Hepatic stellate cell (primary cell): ENCODE measurements at regions not wholly inside any gene's neighbourhood (a gene's known extent, or its start where the extent isn't known, plus 50 kb on each side); places are given as distances from the start of the nearest gene placed in this dataset.
"Not testable (repeated sequence)": the region's sequence is repeated elsewhere in the genome, so short reads cannot be mapped to it uniquely, and the experiment has no call there.

Source experiments
- DNase-seq: peaks from one replicate; pipeline ENCODE4 v3.0.0; 2011; ENCODE audit warnings: low spot score

DNA sequence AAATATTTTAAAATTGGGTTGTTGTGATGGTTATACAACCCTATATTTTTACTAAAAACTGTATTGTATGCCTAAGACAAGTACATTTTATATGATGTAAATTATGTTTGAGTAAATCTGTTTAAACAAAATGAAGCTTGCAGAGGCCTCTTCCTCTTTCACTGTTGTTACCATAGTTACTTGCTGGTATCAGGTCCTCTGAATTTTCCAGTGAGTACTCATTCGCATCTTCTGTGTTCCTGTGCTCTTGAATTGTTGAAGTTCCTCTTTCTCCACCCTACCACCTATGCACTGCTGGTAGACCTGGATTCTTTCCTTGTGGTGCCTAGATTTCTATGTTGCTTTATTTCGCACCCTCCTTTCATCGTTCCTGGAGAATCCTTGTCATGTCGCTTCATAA, 938.5 kb upstream of the ACO1 start:
- DNase-seq, result no peak

DNA sequence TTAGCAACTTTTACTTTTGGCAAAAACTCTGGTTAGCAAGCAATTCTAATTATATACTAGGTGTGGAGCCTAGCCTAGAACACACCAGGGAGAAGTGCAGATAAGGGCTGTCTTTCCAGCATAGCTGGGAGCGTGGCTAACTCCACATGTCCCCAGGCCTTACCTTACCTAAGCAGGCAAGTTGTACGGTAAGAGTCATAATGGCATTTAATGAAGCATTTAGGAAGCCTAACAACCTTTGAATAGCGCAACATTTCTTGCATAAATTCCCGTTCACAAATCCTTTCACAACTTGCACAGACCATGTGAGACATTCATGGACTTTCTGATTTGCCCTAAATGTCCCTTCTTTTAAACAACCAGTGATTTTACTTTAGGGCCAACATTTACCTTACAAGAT, 917.4 kb upstream of the ACO1 start:
- no peak for DNase-seq

DNA sequence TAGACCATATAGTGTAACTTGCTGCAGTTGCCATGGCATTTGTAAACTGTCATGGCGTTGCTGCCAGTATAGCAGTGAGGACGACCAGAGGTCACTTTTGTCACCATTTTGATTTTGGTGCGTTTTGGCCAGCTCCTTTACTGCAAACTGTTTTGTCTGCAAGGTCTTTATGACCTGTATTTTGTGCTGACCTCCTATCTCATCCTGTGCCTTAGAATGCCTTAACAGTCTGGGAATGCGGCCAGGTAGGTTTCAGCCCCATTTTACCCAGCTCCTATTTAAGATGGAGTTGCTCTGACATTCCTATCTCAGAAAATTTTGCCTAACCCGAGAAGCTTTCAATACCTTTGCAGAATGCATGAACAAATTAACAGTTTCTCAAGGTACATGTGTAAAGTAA, 914.4 kb upstream of the ACO1 start:
- DNase-seq, result no peak

DNA sequence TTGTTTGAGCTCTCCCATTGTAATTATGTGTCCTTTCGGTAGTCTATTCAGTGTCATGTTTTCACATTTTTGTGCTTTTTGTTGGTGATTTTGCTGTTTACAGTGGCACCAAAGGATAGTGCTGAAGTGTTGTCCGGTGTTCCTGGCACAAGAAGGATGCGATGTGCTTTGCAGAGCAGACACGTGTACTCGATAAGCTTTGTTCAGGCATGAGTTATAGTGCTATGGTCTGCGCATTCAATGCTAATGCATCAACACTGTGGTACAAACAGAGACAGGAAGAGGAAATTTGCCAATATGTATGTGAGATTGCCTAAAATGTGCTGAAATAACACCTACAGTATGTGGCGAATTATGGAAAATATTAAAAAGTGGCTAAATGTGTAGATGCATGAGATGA, 913.4 kb upstream of the ACO1 start:
- no peak for DNase-seq

DNA sequence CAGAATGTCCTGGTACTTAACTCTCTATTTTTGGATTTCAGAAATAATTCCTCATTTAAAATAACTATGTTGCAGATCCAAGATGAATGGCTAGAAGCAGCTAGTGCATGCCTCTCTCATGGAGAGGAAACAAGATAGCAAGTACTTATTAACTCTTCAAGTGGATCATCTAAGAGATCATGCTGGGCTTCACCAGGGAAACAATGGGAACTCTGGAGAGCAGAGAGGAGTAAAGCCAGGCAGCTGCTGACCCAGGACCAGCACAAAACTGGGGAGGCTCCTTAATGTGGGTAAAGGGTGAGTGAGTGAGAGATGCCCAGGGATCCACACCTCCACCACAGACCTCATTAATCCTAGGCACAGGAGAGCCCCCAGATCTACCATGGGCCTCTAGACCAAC, 897.8 kb upstream of the ACO1 start:
- DNase-seq, result no peak

DNA sequence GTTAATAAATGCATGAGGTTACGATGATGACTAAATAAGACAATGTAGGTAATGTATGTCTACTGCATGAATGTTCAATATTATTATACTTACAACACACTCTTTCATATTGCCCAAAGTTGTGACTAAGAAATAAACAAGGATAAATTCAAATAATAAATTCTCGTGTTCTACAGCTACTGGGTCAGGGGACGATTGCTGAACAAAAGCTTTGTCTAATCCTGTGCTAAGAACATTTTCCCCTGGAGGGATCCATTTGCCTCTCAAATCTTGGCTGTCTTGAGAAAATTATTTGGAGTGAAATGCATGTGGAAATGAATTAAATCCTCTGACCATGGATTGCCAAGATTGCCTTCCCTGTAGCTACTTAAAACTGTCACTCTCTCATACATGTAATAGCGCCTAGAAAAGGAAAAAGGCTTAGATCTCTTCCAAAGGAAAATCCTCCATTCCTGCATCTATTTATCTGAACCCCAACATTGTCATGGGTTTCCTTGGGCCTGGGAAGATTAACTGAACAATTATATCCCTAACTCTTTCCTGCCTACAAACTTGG, 893.8 kb upstream of the ACO1 start:
- no peak for DNase-seq

DNA sequence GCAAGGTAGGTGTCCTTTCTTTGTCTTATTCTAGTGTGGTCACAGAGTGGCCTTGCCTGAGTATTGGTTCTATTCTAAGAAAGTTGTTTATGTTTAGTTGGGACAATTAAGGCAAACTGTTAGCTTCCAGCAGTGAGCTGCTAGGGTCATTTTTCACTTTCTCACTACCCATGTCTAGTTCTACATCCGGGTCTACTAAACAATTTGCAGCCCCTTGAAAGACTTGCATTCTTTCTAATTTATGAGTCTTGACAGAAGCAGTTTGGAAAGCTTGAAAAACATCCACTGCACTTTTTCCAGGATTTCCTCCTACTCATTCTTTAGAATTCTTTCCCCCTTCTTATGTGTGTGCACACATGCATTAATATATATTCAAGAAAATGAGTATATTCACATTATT, 892.2 kb upstream of the ACO1 start:
- DNase-seq, result no peak

DNA sequence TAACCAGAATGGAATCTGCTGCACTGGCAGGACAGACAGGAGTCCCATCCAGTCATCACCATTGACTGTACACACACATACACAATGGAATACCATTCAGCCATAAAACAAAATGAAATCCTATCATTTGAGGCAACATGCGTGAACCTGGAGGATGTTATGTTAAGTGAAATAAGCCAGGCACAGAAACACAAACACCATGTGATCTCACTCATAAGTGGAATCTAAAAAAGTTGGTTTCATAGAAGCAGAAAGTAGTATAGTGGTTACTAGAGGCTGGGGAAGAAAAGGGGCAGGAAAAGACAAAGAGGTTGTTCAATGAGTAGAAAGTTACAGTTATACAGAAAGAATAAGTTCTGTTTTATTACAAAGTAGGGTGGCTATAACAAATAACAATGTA, 884.0 kb upstream of the ACO1 start:
- no peak for DNase-seq

DNA sequence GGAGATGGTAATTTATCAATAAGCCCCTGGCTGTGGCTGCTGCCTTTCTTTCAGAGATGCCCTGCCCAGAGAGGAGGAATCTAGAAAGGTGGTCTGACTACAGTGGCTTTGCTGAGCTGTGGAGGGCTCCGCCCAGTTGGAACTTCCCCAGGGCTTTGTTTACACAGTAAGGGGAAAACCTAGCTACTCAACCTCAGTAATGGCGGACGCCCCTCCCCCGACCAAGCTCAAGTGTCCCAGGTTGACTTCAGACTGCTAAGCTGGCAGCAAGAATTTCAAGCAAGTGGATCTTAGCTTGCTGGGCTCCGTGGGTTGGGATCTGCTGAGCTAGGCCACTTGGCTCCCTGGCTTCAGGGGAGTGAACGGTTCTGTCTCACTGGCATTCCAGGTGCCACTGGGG, 865.4 kb upstream of the ACO1 start:
- no peak for DNase-seq

DNA sequence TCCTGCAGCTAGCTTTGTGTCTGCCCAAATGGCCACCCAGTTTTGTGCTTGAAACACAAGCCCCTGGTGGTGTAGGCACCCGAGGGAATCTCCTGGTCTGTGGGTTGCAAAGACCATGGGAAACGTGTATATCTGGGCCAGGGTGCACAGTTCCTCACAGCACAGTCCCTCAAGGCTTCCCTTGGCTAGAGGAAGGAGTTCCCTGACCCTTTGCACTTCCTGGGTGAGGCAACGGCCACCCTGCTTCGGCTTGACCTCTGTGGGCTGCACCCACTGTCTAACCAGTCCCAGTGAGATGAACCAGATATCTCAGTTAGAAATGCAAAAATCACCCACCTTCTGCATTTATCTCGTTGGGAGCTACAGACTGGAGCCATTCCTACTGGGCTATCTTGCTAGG, 865.0 kb upstream of the ACO1 start:
- DNase-seq, result no peak

DNA sequence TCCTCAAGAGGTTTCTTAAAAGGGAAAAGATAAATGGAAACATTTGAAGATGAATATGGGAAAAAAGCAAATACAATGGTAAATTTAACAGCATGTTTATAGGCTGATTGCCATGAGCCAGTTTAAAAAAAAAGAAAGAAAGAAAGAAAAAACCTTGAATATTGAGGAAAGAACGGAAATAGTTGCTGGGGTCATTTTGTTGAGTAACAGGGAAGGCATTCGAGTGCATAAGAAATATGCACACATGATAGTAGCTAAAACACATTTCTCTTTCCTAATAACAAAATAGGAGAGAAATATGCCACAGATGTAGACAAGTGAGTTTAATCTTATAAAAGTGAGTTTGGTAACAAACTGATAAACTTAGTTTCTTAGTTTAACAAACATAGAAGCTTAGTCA, 864.6 kb upstream of the ACO1 start:
- no peak for DNase-seq

DNA sequence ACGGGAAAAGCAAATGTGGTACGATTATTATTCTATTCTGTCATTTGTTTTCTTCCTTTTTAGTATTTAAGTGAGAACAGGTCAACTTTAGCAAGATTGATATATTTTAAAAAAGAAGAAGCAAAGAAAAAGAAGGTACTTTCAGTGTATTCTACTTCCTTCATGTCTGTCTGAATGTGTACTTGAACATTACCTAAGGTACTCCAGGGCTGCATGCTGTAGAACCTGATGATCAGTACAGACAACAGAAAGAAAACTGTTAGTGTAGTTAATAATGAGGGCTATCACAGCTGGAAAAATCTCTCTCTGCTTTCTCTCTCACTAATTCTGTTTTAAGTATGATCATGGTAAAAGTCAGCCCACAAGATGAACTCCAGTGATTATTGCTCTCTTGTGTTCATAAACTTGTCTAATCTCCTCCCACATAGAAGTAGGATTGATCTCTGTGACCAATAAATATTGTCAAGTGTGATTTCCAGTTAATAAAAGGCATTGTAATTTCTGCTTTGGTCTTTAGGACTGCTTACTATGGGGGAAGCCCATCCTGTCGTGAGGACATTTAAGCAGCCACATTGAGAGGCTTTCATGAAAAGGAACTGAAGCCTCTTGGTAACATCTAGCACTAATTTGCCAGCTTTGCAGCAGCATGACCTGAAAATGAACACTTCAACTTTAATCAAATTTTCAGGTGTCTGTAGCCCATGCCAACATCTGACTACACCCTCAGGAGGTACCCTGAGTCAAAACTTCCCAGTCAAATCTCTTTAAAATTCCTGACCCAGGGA, 864.0 kb upstream of the ACO1 start:
- DNase-seq, result no peak

DNA sequence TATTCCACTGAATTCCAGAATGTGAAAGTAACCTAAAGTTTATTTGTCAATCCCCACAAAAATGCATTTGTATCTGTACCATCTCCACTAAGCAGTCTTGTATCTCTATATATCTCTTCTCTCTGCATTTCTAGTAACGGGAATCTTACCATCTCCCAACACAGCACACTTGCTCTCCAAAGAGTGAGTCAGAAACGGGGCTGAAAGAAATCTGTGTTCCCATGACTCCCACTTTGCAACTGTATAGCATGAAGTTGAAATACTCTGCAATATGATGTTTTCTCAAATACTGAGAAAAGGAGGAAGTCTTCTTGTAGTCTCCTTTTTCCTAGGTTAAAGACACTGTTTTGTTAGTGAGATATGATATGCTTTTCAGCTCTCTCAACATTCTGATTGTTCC, 848.8 kb upstream of the ACO1 start:
- no peak for DNase-seq

DNA sequence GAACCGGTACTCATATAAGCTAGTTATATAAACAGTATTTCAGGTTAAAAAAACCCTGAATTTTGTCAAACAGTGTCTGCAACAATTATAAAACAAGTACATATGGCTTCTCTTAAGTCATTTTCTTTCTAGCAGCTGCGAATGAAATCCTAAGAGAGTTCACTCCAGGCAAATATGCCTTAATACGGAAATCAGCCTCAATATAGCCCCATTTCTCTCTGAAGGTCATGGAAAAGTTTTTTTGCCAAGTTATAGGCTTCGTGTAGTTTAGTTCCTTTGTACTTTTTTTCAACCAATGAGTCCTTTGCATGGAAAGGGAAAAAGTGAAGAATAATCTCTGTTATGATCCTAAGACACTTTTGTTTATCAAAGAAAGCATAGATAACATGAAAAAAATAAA, 848.0 kb upstream of the ACO1 start:
- no peak for DNase-seq

DNA sequence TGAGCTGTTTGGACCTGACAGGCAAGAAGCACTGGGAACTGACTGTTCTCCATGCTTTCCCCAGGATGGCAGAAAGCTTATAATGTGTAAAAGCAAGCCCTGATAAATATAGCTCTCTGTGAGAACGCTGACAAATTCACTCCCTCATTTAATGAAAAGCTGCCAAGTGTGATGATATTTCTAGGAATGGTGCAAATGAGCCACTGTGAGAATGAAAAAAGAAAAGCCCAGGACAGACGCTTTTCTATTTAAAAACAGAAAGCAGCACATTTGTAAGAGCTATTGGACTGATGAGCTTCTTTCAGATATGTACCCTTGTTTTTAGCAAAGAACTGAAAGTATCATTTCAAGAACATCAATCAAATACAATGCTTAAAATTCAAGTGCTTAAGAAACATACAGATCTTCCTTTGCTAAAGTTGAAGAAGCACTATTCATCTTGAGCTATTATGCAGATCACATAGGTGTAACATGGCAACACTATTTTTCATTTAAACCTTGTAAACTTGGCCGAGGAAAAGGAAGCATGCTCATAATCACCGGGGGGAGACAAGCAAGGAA, 842.6 kb upstream of the ACO1 start:
- no peak for DNase-seq

DNA sequence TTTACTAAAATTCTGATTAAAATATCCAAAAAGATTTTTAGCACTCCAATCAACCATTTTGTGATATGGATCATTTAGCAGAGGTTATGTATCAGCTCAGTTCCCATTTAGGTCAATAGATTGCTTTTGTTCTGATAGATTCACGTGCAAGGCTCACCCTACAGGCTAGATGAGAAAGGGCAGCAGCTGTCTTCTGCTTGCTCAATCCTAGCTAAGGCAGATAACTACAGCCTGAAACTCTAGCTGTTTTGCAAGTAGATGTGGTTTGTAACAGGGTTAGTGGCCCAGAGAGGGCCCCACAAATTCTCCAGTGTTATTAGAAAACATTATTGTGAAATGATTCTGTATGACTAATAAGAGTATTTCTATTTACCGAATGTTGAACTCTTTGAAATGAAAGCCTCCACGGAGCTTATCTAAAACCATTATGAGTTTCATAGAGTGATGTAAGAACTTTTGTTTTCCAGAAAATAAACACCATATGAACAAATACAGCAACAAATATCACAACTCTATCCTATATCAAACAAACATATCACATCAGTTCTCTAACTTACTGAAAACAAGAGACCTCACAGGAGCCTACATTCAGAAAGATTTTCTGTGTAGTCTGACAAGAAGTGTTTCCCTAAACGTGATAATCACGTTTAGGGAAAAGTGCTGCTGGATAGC, 841.9 kb upstream of the ACO1 start:
- DNase-seq, result no peak

DNA sequence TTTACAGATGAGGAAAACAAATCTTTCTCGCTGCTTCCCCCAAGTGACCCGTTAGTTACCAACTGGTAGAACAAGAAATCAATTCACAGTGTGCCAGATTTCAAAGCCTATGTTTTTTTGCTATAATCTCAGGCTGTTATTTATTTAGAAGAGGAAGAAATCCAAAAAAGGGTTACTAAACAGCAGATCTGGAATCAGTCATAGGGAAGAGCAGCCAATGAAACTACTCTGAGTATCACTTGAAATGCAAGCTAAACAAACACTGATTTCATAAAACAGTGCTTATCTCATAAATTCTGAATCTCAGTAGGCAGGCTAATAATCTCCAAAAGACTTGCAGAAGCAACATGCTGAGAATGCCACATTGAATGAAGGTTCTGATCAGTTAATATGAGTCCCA, 829.5 kb upstream of the ACO1 start:
- DNase-seq, result no peak

DNA sequence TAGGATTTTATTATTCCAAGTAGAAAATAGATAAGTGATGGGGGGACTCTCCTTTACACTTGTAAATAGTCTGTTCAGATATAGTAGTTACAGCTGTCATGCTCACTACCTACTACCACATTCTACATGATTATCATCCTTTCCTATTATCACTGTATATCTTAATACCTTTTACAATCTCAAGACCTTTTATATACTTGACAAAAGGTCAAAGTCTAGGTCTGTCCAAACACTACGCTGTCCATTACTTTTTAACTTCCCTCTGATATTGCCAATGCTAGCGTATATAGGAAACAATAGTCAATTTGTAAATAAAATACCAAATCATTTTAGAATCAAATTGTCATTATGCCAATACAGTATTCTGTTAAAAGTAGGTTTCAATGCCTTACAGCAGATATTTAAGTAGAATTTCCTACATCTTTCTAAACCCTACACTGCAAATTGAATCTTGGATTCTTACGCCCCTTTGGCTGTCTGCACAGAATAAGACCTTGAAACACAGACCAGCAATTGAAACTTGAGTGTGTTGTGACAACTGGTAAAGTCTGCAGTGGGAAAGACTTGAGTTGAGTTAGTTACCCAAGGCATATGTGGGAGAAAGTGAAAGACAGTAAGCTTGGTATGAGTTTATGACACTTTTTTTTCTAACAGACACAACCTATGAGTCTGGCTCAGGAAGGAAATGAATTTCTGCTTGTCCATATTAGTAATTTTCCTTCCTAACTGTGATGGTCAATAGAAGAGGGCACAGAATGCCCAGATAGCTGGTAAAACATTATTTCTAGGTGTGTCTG, 827.6 kb upstream of the ACO1 start:
- no peak for DNase-seq

DNA sequence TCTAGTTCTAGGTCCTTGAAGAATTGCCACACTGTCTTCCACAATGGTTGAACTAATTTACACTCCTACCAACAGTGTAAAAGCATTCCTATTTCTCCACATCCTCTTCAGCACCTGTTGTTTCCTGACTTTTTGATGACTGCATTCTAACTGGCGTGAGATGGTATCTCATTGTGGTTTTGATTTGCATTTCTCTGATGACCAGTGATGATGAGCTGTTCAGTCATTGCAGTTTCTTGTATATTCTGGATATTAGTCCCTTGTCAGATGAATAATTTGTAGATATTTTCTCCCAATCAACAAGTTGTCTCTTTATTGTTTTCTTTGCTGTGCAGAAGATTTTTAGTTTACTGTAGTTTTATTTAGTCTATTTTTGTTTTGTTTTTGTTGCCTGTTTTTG, 812.3 kb upstream of the ACO1 start:
- not testable (repeated sequence) for DNase-seq

DNA sequence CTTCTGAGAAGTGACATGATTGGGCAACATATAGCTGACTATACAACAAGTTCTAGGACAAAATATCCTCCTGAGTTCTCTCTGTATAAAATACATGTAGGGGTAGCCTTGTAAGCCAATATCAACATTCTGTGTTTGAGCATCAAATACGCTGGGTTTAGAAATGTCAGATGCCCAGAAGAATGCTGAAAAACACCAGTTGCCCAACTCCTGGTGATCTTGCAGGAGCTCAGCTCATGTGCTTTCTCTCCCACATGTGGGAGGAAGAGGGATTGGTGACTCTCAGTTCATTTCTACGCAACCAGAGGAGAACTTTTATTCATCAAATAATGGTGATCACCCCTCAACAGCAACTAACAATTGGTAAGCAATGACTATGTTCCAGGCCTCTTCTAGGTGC, 810.9 kb upstream of the ACO1 start:
- DNase-seq, result no peak

DNA sequence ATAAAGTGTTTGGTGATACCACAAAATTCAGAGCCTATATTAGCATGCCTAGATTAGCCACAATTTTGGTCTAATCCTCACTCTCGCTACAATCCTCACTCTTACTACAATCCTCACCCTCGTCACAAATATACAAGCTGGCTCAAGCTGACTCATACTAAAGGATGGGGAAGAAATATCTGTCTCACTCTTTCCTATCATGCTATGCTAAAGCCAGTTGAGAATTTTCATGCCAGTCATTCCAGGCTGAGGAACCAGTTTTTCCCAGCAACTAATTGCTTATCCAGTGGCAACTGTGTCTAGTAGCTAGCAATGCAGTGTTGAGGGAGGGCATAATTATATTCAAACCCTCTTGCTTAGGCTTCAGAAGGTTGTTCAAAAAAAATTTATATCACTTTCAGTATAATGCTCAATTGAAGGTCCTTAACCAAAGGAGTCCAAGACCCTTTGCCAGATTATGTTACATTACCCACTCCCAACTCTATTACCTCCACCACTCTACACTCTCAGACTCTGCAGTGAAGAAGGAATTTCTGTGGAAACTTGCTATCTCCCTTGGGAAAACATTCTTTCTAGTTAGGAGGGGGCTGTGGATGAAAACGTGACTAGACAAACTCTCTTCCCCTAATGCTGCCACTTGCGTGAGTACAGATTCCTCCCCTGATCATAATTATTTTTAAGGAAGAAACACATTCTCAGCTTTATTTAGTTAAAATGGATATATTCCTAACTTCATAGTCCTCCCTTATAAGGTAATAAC, 810.3 kb upstream of the ACO1 start:
- no peak for DNase-seq

DNA sequence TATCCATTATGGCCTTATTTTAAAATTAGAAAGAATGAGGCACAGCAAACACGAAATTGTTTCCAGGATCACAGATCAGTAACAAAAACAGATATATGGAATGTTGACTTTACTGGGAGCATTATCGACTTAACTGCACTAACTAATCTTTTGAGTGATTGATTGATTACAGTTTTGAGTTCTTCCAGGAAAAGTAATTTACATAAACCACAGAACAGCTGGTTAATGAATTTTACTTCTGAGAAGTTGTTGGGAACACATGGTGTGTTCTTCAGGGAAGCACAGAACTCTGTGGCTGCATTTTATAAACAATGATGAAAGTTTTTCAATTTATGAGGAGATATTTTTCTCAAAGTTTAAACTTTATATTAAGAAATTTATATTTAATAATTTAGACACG, 802.4 kb upstream of the ACO1 start:
- DNase-seq, result no peak
